RKO (cell line): ENCODE measurements at regions not wholly inside any gene's neighbourhood (a gene's known extent, or its start where the extent isn't known, plus 50 kb on each side); places are given as distances from the start of the nearest gene placed in this dataset.
"Not testable (repeated sequence)": the region's sequence is repeated elsewhere in the genome, so short reads cannot be mapped to it uniquely, and the experiment has no call there.

Experiments used
- DNase-seq: peaks from one replicate; pipeline ENCODE4 v3.0.0-alpha.2; 2016; ENCODE audit warnings: low spot score

DNA sequence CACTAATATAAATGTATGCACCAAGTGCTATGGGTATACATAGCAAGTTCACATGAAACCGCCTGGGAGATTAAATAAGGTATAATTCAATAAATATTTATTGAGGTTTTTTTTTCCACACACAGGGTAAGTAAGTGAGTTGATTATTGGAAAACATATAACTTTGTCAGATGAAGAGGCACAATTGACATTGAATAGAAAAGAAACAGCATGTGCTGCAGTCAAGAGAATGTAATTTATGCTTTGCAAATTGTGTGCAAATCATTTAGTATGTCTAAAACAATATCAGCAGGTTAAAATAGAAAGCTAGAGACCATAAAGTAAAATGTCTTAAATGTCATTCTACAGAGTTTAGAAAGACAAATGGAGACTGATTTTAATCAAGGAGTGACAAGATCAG, 560.0 kb downstream of the AMY1C start:
- no peak for DNase-seq

GRCh38 chr1:104315823-104316222, 566.1 kb downstream of the AMY1C start:
- DNase-seq, result no peak

GRCh38 chr1:104322131-104322530, 572.4 kb downstream of the AMY1C start:
- no peak for DNase-seq

GRCh38 chr1:104329278-104329677, 579.6 kb downstream of the AMY1C start:
- peak; percentile 25 for DNase-seq

- no peak for DNase-seq
Observed at GRCh38 chr1:104331763-104332162, 582.1 kb downstream of the AMY1C start.

DNA sequence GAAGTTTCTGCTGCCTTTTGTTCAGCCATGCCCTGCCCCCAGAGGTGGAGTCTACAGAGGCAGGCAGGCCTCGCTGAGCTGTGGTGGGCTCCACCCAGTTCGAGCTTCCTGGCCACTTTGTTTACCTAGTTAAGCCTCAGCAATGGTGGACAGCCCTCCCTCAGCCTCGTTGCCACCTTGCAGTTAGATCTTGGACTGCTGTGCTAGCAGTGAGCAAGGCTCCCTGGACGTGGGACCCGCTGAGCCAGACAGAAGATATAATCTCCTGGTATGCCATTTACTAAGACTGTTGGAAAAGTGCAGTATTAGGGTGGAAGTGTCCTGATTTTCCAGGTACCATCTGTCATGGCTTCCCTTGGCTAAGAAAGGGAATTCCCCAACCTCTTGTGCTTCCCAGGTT, 588.2 kb downstream of the AMY1C start:
- not testable (repeated sequence) for DNase-seq

DNA sequence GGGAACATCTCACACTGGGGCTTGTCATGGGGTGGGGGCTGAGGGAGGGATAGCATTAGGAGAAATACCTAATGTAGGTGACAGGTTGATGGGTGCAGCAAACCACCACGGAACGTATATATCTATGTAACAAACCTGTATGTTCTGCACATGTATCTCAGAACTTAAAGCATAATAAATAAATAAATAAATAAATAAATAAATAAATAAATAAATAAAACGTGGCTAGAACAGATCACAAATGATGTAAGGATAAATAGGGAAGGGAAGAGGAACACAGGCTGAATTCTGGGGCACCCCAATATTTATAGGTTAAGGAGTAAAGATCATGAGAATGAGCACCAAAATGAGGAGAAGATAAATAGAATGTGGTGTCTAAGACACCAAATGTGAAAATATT, 592.2 kb downstream of the AMY1C start:
- no peak for DNase-seq

DNA sequence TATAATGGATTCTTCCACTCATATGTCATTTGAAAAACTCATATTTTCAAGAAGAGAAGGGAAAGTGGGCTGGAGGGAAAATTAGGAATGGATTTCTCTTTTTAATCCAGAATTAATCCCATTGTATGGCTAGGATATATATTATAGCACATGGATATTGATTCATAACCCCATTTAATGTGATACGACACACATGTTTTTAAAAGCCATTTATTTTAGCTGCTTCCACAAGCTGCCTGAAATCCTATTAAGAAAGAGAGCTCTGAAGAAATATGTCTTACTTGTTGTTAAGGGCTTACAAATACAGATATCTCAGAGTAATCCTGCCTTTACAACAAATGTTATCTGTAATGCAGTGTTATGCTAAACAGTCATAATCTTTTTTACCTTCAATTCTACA, 598.6 kb downstream of the AMY1C start:
- no peak for DNase-seq

DNA sequence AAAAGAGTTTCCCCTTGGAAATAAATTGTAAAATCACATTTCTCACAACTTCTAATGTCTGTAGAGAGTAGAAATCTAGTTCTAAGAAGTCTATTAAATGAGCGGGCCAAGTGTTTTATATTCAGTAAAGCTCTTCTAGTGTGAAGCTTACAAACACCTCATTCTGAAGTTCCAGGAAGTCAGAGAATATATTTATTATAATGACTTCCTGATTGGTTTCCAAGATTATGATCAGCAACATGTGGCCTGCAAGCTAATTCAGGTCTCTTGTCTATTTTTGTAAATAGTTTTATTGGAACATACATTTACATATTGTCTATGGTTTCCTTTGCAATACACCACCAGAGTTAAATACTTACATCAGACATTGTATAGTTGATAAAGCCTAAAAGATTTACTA, 603.9 kb downstream of the AMY1C start:
- DNase-seq, result no peak

- DNase-seq, result no peak
Observed at GRCh38 chr1:104358086-104358485, 608.4 kb downstream of the AMY1C start.

- DNase-seq, result no peak
Observed at GRCh38 chr1:104358621-104359020, 608.9 kb downstream of the AMY1C start.

DNA sequence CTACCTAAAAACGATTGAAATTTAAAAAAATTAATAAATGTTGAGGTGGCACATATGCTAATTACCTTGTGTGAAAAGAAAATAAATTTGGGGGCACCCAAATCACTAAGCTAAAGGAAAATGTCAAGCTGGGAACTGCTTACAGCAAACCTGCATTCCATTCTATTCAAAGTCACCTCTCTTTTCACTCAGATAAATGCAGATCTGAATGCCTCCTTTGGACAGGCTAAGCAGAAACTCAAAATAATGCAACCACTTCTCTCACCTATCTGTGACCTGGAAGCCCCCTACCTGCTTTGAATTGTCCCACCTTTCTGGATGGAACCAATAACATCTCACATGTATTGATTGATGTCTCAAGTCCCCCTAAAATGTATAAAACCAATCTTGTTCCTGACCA, 628.7 kb downstream of the AMY1C start:
- DNase-seq, result no peak

DNA sequence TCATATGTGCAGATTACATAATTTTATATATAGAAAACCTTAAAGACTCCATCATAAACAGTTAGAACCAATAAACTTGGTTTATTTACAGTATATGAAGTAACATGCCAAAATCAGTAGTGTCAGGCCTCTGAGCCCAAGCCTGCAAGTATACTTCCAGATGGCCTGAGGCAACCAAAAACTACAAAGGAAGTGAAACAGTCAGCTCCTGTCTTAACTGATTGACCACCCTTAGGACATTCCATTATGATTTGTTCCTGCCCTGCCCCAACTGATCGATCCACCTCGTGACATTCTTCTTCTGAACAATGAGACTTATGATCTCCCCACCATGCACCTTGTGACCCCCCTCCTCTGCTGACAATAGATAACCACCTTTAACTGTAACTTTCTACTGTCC, 630.3 kb downstream of the AMY1C start:
- DNase-seq, result no peak

DNA sequence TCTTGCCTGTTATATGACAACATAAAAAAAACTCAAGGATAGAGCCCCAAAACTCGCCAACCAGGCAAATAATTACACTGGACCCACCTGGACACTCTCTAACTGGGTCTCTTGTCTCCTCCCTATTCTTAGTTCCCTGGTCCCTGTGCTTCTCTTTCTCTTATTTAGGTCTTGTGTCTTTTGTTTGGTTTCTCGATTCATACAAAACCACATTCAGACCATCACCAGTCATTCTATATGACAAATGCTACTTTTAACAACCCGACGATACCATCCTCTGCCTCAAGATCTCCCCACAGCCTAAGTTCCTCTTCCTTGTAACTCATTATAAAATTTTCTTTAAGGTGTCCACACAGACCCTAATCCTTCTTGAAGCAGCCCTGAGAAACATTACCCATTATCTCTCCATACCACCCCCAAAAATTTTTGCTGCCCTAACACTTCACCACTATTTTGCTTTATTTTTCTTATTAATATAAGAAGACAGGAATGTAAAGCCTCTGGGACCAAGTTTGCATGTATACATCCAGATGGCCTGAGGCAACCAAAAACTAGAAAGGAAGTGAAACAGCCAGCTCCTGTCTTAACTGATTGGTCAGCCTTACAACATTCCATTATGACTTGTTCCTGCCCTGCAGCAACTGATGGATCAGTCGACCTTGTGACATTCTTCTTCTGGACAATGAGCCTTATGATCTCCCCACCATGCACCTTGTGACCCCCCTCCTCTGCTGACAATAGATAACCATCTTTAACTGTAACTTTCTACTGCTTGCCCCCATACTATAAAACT, 638.2 kb downstream of the AMY1C start:
- DNase-seq, result no peak

DNA sequence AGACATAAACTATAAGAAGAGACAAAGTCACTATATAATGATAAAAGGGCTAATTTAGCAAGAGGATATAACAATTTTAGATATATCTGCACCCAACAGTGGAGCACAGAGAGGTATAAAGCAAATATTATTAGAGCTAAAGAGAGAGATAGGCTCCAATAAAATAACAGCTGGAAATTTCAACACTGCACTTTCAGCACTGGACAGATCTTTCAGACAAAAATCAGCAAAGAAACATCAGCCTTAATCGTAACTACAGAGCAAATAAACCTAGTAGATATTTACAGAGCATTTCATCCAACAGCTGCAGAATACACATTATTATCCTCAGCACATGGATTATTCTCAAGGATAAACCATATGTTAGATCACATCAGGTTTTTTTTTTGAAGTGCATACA, 642.9 kb downstream of the AMY1C start:
- DNase-seq, result no peak

GRCh38 chr1:104402178-104402577, 652.5 kb downstream of the AMY1C start:
- no peak for DNase-seq

- DNase-seq, result no peak
Observed at GRCh38 chr1:104403883-104404282, 654.2 kb downstream of the AMY1C start.

DNA sequence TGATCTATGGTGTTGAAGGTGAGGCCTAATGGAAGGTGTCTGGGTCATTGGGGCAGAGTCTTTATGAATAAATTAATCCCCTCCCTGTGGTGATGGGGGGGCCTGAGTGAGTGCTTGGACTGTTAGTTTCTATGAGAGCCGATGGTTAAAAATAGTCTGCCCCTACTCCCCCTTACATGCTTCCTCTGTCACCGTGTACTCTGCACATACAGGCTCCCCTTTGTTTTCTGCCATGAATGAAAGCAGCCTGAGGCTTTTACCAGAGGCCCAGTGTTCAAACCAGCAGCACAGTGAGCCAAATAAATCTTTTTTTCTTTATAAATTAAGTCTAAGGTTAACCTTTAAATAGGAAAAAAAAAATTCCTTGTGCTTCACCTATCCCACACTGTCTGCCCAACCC, 657.0 kb downstream of the AMY1C start:
- no peak for DNase-seq

GRCh38 chr1:104408268-104408667, 658.6 kb downstream of the AMY1C start:
- no peak for DNase-seq

DNA sequence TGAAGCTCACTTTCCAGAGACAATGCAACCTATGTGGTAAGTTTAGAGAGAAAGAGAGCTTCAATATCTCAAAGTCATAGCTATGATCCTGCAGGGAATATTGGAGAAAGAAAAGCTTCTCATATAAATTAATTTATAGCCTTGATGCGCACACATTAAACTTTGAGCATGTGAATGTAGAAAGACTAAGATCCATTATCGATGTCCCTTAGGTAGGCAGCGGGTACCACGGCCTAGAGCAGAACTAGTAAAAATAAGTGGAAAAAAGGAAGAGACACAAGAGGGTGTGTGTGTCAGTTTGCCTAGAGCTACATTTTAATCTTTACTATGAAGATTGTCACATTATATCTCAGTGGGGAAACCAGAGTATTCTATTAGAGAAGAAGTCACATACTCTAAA, 685.6 kb downstream of the AMY1C start:
- no peak for DNase-seq

DNA sequence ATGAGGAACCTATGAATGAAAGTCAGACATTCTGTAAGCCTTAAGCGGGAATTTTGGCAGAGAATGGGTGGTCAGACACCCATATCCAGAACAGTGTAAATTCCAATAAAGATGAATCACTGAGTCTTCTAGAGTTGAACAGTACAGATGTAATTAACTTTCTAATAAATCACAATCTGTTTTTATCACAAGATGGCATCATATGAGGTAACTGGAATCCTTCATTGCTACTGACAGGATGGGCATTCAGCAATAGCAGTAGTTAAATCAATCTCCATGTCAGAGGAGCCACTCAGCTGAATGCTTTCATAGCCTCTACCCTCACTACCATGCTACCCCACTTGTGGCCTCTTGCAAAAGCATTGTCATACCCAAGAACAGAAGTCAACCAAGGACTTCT, 690.3 kb downstream of the AMY1C start:
- no peak for DNase-seq

GRCh38 chr1:104456724-104457123, 707.0 kb downstream of the AMY1C start:
- no peak for DNase-seq

GRCh38 chr1:104459886-104460285, 710.2 kb downstream of the AMY1C start:
- no peak for DNase-seq

GRCh38 chr1:104460880-104461279, 711.2 kb downstream of the AMY1C start:
- DNase-seq, result no peak
